Limb (tissue), 2 donors: ENCODE measurements at regions not wholly inside any gene's neighbourhood (a gene's known extent, or its start where the extent isn't known, plus 50 kb on each side); places are given as distances from the start of the nearest gene placed in this dataset.
"Not testable (repeated sequence)": the region's sequence is repeated elsewhere in the genome, so short reads cannot be mapped to it uniquely, and the experiment has no call there.

Experiments
- DNase-seq, 2 donors: peaks; one replicate each; pipeline ENCODE4 v3.0.0-alpha.2; 2016; ENCODE audit errors: extremely low spot score in 2 of 2

DNA sequence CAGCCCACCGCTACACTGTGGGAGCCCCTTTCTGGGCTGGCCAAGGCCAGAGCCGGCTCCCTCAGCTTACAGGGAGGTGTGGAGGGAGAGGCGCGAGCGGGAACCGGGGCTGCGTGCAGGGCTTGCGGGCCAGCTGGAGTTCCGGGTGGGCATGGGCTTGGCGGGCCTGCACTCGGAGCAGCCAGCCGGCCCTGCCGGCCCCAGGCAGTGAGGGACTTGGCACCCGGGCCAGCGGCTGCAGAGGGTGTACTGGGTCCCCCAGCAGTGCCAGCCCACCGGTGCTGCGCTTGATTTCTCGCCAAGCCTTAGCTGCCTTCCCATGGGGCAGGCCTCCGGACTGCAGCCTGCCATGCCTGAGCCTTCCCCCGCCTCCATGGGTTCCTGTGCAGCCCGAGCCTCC lies 306.2 kb downstream of the PPP4R3C start:
- DNase-seq = not testable (repeated sequence)

DNA sequence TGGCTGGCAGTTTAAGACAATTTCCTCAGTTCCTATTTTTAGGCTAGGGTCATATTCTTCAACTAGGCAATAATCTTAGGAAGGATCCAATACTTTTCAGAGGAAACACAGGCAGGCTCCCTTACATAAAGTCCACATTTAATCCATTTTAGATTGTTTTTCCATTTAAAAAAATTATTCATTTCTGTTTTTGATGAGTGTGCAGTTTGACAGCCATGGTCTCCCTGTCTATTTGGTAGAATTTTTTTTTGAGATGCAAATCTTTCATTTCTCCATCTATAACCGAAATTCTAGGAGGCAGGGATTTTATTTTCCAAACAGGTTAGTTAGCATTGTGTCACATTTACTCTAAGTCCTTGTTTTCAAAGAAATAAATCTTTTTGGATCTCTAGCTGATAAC lies 326.8 kb downstream of the PPP4R3C start:
- DNase-seq = no peak

DNA sequence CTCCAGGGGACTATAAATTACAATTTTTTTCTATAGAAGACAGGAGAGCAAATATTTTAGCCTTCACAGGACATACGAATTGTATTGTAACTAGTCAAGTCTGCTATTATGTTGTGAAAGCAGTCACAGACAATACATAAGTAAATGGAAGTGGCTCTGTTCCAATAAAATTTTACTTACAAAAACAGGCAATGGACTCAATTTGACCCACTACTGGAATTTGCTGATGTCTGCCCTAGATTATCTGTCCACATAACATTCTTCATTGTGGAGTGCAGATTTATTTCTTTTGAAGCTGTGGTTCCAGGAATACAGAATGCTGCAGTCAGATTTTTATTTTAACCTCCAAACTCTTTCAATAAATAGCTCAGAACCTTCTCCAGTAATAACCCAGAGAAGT lies 330.3 kb downstream of the PPP4R3C start:
- peak in 1 of 2 donors; percentile 1 for DNase-seq

DNA sequence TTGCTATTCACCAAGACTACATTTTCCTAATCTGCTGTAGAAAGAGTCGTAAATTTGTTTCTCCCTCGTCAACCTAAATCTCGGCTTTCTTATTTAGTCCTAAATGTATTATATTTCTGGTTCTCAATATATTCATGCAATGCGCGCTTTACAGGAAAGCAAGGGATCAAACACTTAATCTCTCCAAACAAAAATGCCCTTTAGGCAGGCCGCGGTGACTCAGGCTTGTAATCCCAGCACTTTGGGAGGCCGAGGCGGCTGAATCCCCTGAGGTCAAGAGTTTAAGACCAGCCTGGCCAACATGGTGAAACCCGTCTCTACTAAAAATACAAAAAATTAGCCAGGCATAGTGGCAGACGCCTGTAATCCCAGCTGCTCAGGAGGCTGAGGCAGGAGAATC lies 376.0 kb downstream of the PPP4R3C start:
- not testable (repeated sequence) for DNase-seq

DNA sequence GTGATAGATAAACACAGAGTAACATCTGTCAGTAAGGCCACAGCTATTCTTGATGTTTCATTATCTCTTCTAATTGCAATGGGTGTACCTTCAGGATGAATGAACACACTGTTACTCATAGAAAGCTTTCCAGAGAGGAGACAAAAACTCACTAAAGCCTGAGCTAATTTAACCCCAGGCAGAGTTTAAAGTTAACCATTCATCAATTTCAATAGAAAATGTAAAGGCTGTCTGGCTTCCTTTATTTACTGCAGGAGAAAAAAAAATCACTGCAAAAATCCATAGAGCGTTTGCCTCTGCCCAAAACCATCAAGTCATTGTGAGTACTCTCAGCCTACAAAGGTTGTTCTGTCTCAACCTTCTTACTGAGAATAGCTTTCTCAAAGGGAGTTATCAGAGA lies 376.9 kb downstream of the PPP4R3C start:
- no peak for DNase-seq

DNA sequence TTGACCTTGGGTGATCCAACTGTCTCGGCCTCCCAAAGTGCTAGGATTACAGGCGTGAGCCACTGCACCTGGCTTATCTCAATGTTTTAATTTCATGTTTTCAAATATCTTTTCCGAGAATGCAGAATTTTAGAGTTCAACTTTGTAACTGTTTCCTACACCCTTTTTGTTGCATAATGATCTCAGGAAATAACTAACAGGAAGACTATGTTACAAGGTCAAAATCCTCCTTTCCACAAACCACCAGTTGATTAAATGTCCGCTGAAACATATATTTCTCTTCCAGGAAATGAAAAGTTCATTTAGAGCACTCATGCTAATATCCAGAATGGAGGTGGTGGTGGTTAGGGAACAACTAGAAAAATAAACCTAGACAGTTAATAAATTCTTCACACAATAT lies 377.8 kb downstream of the PPP4R3C start:
- no peak for DNase-seq

DNA sequence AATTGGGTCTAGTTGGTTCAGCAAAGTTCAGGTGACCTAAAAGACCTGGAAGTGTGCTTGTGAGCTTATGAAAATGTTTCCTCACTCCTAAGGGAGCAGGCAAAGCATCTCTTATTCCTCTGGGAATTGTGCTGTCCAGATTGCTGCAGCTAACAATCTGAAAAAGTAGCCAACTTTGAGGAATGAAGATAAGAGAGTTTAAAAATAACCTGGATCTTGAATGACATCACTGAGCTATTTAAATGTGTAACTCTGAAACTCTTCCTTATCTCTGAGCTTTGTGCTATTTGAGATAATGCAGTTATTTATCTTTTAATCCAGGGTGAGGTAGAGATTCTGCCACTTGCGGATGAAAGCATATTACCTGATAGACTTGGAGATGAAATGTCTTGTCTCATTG lies 384.8 kb downstream of the PPP4R3C start:
- no peak for DNase-seq

DNA sequence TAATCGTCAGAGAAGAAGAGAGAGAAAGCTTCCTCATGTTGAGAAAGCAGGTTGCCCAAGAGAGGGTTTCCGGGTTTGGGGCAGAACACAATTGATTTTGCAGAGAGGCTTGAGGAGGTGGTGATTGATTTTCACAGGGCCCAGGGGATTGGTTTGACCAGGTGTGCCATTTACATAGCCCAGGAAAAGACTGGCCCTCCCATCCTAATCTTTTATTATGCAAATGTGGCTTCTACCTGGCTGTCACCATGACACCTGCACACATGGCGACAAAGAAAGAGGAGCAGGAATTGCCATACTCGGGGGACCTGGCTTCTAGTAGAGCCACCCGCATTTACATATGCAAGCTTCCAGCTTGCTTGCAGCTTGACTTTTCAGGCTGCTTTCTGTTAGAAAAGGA lies 405.3 kb downstream of the PPP4R3C start:
- DNase-seq = no peak

DNA sequence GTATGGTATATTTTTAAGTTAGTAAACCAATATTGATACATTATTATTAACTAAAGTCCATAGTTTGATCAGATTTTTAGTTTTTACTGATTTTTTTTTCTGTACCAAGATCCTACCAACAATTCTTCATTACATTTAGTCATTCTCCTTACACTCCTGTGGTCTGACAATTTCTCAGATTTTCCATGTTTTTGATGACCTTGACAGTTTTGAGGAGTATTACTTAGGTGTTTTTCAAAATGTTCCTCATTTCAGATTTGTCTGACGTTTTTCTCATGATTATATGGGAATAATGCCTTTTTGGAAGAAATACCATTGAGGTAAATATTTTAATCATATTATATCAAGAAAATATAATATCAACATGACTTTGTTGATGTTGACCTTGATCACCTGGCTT lies 423.8 kb downstream of the PPP4R3C start:
- no peak for DNase-seq

DNA sequence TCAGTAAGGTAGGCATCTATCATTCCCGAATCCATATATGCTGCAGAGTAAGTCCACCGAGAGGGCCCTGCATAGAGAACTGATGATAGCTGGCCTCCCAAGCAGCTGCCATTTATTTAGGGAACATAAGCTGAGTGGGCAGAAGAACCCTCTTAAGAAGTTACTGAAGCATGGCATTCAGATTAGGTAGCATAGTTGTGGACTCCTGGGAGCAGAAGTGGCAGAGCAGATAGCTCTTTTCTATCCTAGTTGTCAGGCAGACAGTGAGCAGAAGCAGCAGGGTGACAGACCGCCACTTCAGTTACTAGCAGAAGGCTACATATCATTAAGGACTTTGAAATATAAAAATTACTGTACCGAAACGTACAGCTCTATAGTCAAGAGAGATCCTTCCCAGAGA lies 454.7 kb downstream of the PPP4R3C start:
- DNase-seq = no peak

DNA sequence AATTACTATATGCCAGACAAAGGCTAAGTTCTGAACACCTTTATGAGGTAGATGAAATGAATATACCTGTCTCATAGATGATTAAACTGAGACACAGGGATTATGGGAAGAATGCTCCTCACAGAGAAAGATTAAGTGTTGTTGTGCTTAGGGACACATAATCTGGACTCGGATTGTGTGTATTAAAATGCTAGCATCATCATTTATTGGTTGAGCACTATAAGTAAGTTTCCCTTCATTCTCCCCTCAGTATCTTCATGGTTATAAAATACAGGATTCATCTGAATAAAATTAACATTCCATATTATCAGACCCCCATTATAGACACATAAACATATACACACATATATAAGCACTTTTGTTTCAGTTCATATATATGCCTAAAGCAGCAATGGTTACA lies 463.5 kb downstream of the PPP4R3C start:
- no peak for DNase-seq

DNA sequence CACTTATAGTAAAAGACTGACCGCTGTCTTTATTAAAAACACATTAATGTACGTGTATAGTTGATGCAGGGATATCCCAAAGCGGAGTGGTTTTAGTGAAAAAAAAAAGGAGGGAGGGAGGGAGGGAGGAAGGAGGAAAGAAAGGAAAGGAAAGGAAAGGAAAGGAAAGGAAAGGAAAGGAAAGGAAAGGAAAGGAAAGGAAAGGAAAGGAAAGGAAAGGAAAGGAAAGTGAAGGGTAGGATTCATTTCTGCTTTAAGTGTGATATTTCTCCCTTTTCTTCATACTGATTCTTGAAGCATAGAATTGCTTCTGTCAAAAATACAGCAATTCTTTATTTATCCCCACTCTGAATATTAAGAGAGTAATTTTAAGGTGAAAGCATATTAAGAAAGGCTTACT lies 504.9 kb downstream of the PPP4R3C start:
- DNase-seq = no peak

DNA sequence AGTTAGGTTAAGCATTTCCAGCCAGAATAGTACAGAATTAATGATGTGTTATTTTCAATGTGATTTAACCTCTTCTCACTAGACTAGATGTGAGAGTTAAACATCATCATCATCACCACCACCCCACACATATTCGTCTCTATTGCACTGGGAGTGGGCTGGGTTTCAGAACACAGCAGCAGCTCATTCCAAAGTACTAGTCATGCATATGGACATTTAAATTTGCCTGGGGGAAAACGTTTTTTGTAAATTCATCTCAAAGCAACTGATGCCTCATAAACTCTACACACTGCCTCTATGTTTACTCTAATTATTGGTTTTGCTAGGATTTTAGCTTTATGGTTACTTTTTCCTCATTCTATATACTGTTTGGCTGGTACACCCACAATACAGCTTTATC lies 509.1 kb downstream of the PPP4R3C start:
- DNase-seq = no peak

DNA sequence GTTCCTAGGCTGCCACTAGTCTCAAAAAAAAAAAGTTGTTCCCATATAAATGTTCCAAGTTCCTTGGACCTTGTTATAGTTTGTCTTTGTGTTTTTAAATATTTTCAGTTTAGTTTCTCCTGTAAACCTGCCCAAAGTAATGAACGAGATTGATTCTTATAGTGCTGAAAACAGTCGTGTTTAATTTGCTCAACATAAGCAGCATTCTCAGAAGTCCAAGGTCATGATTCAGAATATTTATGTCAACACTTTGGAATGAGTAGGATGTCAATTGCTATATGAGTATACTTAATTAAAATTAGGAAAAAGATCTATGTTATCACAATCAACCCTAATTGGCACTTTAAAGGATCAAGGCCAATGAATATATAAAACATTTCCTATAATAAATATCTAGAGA lies 510.9 kb downstream of the PPP4R3C start:
- no peak for DNase-seq

DNA sequence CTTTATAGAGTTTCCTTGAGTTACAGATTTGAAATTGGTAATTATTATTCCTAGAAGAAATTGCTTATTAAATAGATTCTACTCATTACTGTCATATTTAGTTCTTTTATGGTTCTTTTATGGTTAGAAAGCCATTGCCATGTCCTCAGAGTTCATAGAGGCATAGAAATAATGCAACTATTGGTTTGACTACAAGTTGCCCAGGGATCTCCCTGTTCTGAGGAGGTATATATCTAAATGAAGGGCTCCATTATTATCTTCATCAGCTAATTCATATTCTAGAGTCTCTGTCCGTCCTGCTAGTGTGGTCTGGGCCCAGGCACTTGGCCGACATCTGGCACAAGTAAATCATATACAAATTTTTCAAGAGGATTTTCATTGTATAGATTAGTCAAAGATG lies 535.7 kb downstream of the PPP4R3C start:
- no peak for DNase-seq

DNA sequence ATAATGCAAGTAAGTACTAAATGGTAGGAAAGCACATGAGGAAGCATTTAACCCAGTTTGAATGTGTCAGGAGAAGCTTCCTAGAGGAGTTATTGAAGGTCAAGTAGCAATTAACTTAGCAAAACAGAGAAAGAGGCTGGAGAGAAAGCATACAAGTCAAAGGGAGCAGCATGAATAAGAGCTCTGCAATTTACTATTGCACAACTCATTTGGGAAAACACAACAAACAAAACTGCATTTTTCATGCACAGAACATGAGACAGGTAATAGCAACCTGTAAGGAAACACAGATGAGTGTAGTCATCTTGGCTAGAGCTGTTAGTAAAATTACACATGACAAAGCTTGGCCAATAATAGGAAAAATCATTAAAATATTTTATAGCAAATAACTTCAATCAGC lies 538.1 kb downstream of the PPP4R3C start:
- no peak for DNase-seq

DNA sequence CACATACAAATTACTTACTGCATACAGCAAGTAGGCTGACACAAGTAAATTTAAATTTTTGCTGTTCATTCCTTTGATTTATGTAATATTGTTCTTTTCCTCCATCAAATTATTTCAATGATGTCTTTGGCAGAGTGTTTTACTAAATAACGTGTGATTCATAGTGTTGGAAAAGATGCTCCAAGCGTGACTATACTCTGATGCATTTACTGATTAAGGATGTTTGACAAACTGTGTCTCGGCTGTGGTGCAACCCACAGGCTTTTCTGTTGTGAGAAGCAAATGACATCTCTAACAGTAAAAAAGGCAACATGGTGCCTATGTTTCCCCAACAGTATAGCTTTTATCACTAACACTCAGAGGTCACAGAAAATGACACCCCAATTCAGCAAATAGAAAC lies 540.9 kb downstream of the PPP4R3C start:
- DNase-seq = no peak

DNA sequence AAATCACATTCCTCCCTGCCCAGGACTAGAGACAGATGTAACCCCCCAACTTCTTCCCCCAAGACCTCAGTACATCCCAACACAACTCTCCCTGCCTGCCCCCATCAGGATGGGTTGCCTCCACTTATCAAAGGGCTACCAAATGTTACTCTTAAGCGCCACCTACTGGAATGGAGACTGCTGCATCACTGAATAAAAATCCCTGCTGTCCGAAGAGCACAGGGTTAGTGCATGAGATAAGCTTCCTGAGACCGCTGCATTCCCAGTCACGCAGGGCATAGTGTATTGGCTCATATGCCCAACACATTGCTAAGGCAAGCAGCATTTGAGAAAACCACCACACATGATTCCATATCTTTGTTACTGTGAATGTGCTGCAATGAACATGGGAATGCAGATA lies 544.5 kb downstream of the PPP4R3C start:
- no peak for DNase-seq

DNA sequence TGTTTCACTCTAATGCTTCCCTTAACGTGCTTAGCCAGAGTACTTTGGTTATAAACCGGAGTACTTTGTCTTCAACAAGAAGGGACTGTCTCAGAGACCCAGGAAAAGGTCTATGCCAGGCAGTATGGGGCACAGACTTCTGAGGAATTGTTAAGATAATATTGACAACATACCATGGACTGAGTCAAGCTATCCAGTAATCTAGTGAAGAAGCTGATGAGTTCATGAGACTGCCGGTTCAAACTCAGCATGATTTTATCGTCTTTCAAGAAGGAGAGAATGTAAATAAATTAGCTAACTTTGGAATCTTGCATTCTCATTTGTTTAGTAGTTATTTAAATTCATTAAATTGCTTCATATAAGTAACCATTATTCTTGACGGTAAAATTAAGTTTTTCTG lies 546.1 kb downstream of the PPP4R3C start:
- DNase-seq = no peak

DNA sequence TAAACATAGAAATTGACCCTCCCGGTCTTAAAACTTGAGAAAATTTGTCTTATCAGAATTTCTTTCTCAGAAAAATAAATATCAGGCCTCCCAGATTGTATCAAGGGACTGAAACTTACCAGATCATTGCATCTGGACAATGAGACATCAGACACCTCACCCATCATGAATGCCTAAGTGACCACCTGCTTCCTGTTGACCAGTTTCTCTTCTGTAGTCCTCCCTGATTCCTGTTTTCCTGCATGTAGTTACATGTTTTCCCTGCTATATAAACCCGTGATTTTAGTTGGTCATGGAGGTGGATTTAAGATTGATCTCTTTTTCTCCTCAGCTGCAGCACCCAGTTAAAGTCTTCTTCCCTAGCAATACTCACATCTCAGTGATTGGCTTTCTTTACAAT lies 548.1 kb downstream of the PPP4R3C start:
- no peak for DNase-seq

DNA sequence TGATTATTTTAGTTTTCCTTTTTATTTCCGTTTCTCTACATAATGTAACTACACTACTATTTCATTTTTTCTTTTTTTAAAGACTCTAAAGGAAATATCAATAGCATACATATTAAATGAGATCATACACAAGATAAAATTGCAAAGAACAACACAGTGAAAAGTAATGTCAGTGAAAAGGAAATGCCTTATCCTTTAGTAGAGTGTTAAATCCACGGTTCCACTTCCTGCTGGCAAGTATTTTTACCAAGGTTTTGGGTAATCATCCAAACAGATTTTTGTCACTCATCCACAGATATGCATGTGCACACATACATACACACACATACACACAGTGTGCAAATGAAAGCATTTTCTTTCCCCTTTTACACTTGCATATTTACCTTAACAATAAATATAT lies 548.9 kb downstream of the PPP4R3C start:
- no peak for DNase-seq

DNA sequence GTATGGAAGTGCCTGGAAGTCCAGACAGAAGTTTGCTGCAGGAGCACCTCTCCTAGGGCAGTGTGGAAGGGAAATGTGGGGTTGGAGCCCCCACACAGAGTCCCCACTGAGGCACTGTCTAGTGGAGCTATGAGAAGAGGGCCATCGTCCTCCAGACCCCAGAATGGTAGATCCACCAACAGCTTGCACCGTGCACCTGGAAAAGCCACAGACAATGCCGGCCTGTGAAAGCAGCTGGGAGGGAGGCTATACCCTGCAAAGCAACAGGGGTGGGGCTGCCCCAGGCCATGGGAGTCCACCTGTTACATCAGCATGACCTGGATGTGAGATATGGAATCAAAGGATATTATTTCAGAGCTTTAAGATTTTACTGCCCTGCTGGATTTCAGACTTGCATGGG lies 551.4 kb downstream of the PPP4R3C start:
- not testable (repeated sequence) for DNase-seq

DNA sequence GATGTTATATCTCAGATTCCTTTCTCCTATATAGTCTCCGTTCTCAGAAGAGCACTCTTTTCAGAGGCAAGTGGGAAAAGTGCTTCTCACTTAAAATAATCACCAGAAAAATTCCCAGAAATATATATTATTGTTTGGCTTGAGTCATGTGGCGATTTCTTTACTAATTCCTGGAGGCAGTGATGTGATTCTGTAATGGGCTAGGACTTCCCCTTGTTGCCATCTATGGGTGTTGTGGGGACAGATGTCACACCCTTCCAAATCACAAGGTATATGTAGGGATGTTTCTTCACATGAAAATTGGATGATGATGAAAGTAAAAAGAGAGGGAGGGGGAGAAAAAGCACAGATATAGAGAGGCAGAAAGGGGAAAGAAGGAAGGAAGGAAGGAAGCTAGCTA lies 553.4 kb downstream of the PPP4R3C start:
- no peak for DNase-seq

DNA sequence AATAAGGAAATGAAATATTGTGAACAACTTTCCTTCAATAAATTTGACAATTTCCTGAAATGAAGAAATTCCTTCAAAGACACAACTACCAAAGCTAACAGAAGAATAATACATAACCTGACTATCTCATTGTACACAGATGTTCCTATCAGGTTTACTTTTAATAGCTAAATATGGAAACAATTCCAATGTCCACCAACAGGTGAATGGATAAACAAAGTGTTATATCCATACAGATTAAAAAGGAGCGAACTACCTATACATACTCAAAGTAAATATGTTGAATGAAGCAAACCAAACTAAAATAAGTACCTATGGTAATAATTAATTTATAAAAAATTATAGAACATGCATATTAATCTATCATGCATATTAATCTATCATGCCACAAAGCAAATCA lies 554.9 kb downstream of the PPP4R3C start:
- DNase-seq = no peak

DNA sequence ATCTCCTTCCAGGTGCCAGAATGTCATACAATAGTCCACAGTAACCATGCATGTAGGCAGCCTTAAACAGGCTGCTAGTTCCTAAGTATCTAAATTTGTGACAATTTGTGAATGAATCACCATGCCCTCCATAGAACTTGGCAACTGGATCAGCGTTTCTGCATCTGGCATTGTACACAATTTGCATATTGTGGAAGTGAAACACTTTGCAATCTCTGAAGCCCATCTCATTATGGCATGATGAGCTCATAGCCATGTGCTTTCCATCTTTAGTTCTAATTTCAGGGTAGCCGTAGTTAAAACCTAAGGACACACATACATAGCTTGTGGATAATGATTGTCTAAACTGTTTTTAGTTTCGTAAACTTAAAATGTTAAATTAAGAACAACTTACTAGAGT lies 573.6 kb downstream of the PPP4R3C start:
- DNase-seq = no peak
